ENCODE measurements at regions not wholly inside any gene's neighbourhood (a gene's known extent, or its start where the extent isn't known, plus 50 kb on each side); places are given as distances from the start of the nearest gene placed in this dataset.

DNA sequence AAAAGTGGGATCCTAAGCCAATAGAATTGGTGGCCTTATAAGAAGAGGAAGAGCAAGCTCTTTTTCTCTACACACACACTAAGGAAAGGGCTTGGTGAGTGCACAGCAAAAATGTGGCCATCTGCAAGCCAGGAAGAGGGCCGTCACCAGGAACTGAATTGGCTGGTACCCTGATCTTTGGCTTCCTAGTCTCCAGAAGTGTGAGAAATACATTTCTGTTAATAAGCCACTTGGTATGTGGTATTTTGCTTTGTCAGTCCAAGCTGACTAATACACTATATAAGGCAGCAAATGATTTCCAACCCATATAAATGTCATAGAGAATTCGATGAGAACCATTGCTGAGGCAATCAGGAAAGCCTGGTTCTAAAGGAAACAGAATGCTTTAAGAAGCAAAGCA is 816.3 kb upstream of the SEMA6D start:
- Histone ChIP-seq H3K27me3 (ENCODE audit: insufficient read depth, low read length) (no peaks in the 10 kb centered on the region), H3K4me3 (ENCODE audit: low read length in 2 of 2) (no peak overlapping the region), H3K27ac (ENCODE audit: low read depth, low read length) (no peak overlapping the region), H3K9me3 (ENCODE audit: control insufficient read depth in 1 of 2, low read length in 2 of 2) (no peaks in the 10 kb centered on the region), H3K4me1 (ENCODE audit: insufficient read depth, low read length) (no peaks in the 10 kb centered on the region), H3K36me3 (ENCODE audit: insufficient read depth, low read length) (no peaks in the 10 kb centered on the region)
- ChIA-PET POLR2A (ENCODE audit: partially characterized antibody) (no interaction called here), CTCF (ENCODE audit: partially characterized antibody) (no interaction called here)
- Mint-ChIP-seq H3K4me1 (no peaks in the 10 kb centered on the region), H3K36me3 (no peaks in the 10 kb centered on the region), H3K27ac (no peak overlapping the region), H3K27me3 (no peaks in the 10 kb centered on the region), H3K4me3 (no peak overlapping the region), H3K9me3 (peaks cover under 1 to 12% (median 6%) of the 10 kb centered on the region in 8 donors)
- DNase-seq, result no peak
- intact Hi-C loops (cut with micrococcal nuclease), result no loop called here

DNA sequence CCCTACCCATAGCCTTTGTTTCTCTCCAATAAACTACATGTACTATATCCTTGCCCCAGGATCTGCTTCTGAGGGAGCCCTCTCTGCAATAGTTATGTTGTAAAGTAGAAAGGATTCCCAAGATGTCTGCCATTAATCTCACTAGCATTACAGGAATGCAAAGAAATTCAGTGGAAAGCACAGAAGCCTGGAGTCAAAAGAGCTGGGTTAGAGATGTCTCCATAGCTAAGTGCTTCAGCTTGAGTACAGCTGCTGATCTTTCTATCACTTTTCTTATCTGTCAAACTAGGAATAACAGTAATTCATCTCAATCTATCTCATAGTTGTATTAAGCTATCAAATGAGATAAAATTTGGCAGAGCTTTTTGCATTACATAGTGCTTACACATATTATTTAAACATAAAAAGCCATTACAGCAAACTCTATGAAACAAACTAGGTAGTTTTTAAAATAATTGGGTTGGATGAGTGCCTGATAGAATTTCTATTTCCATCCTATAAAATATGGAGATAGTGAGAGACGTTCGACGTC is 799.5 kb upstream of the SEMA6D start:
- Mint-ChIP-seq H3K4me3 (no peak overlapping the region), H3K9me3 (peaks cover 0 to 23% (median 6%) of the 10 kb centered on the region in 8 donors), H3K27me3 (no peaks in the 10 kb centered on the region), H3K27ac (no peak overlapping the region), H3K36me3 (no peaks in the 10 kb centered on the region), H3K4me1 (no peaks in the 10 kb centered on the region)
- H3K9me3 ChIP-seq (ENCODE audit: control insufficient read depth in 1 of 2, low read length in 2 of 2), result no peaks in the 10 kb centered on the region
- no peak overlapping the region for H3K27ac ChIP-seq (ENCODE audit: low read depth, low read length)
- H3K4me3 ChIP-seq (ENCODE audit: low read length in 2 of 2), result no peak overlapping the region
- no peaks in the 10 kb centered on the region for H3K4me1 ChIP-seq (ENCODE audit: insufficient read depth, low read length)
- POLR2A ChIA-PET (ENCODE audit: partially characterized antibody), result no interaction called here
- H3K36me3 ChIP-seq (ENCODE audit: insufficient read depth, low read length), result no peaks in the 10 kb centered on the region
- CTCF ChIA-PET (ENCODE audit: partially characterized antibody), result no interaction called here
- no peaks in the 10 kb centered on the region for H3K27me3 ChIP-seq (ENCODE audit: insufficient read depth, low read length)
- DNase-seq, result no peak
- intact Hi-C loops (cut with micrococcal nuclease), result no loop called here

DNA sequence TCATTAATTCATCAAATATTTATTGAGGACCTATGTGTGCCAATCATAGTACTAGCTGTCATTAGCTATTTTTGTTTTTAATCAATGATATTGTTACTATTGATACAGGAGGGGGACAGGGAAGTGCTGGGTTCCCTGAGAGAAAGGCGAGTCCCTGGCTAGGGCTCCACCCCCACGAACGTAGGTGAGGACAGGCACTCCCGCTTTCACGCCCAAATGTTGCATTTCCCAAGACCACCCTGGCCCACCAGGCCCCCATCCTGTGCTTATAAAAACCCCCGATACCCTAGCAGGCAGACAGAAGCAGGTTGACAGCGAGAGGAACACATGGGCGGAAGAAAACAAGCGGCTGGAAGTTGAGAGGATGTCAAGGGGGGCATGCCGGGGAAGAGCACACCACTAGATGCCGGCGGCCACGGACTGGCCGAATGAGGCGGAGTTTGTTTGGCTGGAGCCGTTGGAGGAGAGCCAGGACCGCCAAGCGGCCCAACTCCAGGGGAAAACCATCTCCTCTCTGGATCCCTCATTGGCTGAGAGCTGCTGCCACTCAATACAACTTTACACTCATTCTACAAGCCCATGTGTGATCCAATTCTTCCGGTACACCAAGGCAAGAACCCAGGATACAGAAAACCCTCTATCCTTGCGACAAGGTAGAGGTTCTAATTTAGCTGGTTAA is 798.7 kb upstream of the SEMA6D start:
- Histone ChIP-seq H3K27ac (ENCODE audit: low read depth, low read length) (no peak overlapping the region), H3K9me3 (ENCODE audit: control insufficient read depth in 1 of 2, low read length in 2 of 2) (no peaks in the 10 kb centered on the region), H3K27me3 (ENCODE audit: insufficient read depth, low read length) (no peaks in the 10 kb centered on the region), H3K4me1 (ENCODE audit: insufficient read depth, low read length) (no peaks in the 10 kb centered on the region), H3K4me3 (ENCODE audit: low read length in 2 of 2) (no peak overlapping the region), H3K36me3 (ENCODE audit: insufficient read depth, low read length) (no peaks in the 10 kb centered on the region)
- intact Hi-C loops (cut with micrococcal nuclease), result no loop called here
- ChIA-PET POLR2A (ENCODE audit: partially characterized antibody) (no interaction called here), CTCF (ENCODE audit: partially characterized antibody) (no interaction called here)
- H3K4me1 Mint-ChIP-seq, result no peaks in the 10 kb centered on the region
- H3K4me3 Mint-ChIP-seq, result no peak overlapping the region
- H3K27me3 Mint-ChIP-seq, result no peaks in the 10 kb centered on the region
- H3K9me3 Mint-ChIP-seq, result peaks cover 0 to 28% (median 8%) of the 10 kb centered on the region in 8 donors
- no peak overlapping the region for H3K27ac Mint-ChIP-seq
- no peak for DNase-seq
- H3K36me3 Mint-ChIP-seq, result no peaks in the 10 kb centered on the region

DNA sequence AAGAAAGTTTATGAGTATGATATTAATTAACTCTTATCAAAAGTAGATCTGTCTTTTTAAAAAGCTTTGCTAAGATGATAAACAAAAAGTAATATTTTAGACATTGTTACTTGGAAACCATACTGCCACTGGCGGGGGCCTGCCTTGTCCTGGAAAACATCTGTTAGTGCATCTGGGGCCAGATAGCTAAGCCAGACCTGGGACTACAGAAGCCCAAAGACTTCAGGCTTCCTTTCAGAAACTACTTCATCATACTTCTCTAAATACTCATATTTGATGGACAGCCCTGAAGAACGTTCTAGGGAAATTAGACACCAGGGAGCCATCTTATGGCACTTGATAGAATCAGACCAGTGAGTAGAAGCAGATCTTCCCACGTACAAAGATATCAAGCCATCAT is 795.4 kb upstream of the SEMA6D start:
- no peaks in the 10 kb centered on the region for H3K9me3 ChIP-seq (ENCODE audit: control insufficient read depth in 1 of 2, low read length in 2 of 2)
- no peak for DNase-seq
- H3K27me3 Mint-ChIP-seq, result no peaks in the 10 kb centered on the region
- H3K27ac ChIP-seq (ENCODE audit: low read depth, low read length), result no peak overlapping the region
- H3K36me3 ChIP-seq (ENCODE audit: insufficient read depth, low read length), result no peaks in the 10 kb centered on the region
- H3K9me3 Mint-ChIP-seq, result peaks cover 0 to 30% (median 8%) of the 10 kb centered on the region in 8 donors
- H3K4me1 ChIP-seq (ENCODE audit: insufficient read depth, low read length), result no peaks in the 10 kb centered on the region
- H3K27ac Mint-ChIP-seq, result no peak overlapping the region
- H3K36me3 Mint-ChIP-seq, result no peaks in the 10 kb centered on the region
- H3K4me3 ChIP-seq (ENCODE audit: low read length in 2 of 2), result no peak overlapping the region
- intact Hi-C loops (cut with micrococcal nuclease), result no loop called here
- H3K27me3 ChIP-seq (ENCODE audit: insufficient read depth, low read length), result no peaks in the 10 kb centered on the region
- H3K4me3 Mint-ChIP-seq, result no peak overlapping the region
- POLR2A ChIA-PET (ENCODE audit: partially characterized antibody), result no interaction called here
- CTCF ChIA-PET (ENCODE audit: partially characterized antibody), result no interaction called here
- no peaks in the 10 kb centered on the region for H3K4me1 Mint-ChIP-seq

DNA sequence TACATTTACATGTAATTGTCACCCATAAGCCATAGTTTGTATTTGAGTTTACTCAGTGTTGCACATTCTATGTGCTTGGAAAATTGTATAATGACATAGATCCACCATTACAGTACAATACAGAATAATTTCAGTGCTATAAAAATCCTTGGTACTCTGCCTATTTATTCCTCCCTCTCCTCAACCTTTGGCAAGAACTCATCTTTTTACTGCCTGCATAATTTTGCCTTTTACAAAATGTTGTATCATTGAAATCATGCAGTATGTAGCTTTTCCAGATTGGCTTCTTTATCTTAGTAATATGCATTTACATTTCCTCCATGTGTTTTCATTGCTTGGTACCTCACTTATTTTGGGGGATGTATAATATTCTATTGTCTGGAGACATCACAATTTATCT is 786.9 kb upstream of the SEMA6D start:
- Histone ChIP-seq H3K27ac (ENCODE audit: low read depth, low read length) (no peak overlapping the region), H3K27me3 (ENCODE audit: insufficient read depth, low read length) (no peaks in the 10 kb centered on the region), H3K9me3 (ENCODE audit: control insufficient read depth in 1 of 2, low read length in 2 of 2) (no peaks in the 10 kb centered on the region), H3K36me3 (ENCODE audit: insufficient read depth, low read length) (no peaks in the 10 kb centered on the region), H3K4me1 (ENCODE audit: insufficient read depth, low read length) (no peaks in the 10 kb centered on the region), H3K4me3 (ENCODE audit: low read length in 2 of 2) (no peak overlapping the region)
- Mint-ChIP-seq H3K4me3 (no peak overlapping the region), H3K9me3 (peaks cover 2 to 9% (median 4%) of the 10 kb centered on the region in 8 donors), H3K27ac (no peak overlapping the region), H3K4me1 (no peaks in the 10 kb centered on the region), H3K27me3 (no peaks in the 10 kb centered on the region), H3K36me3 (no peaks in the 10 kb centered on the region)
- no peak for DNase-seq
- ChIA-PET CTCF (ENCODE audit: partially characterized antibody) (no interaction called here), POLR2A (ENCODE audit: partially characterized antibody) (no interaction called here)
- intact Hi-C loops (cut with micrococcal nuclease), result no loop called here

DNA sequence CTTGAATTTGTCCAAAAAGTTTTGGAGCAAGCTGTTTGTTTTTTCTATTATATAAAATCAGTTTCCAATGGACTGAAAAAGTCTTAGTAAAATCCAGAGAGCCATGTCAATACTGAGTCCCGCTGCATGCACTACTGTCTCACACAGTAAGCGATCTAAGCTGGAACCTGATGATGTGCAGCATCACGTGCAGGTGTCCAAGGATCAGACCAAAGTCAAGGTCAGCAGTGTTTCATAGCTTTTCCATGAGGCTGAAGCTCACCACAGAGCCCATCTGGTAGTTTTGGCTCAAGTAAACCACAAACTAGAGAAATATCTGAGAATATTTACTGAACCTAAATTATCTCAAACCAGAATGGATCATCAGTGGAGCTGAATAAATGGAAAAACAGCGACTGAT is 784.0 kb upstream of the SEMA6D start:
- Mint-ChIP-seq H3K27ac (no peak overlapping the region), H3K27me3 (no peaks in the 10 kb centered on the region), H3K4me1 (no peaks in the 10 kb centered on the region), H3K36me3 (no peaks in the 10 kb centered on the region), H3K9me3 (peaks cover 1 to 11% (median 4%) of the 10 kb centered on the region in 8 donors), H3K4me3 (no peak overlapping the region)
- no peak overlapping the region for H3K27ac ChIP-seq (ENCODE audit: low read depth, low read length)
- intact Hi-C loops (cut with micrococcal nuclease), result no loop called here
- no peak for DNase-seq
- H3K27me3 ChIP-seq (ENCODE audit: insufficient read depth, low read length), result no peaks in the 10 kb centered on the region
- no peaks in the 10 kb centered on the region for H3K9me3 ChIP-seq (ENCODE audit: control insufficient read depth in 1 of 2, low read length in 2 of 2)
- no peaks in the 10 kb centered on the region for H3K4me1 ChIP-seq (ENCODE audit: insufficient read depth, low read length)
- ChIA-PET POLR2A (ENCODE audit: partially characterized antibody) (no interaction called here), CTCF (ENCODE audit: partially characterized antibody) (no interaction called here)
- H3K4me3 ChIP-seq (ENCODE audit: low read length in 2 of 2), result no peak overlapping the region
- no peaks in the 10 kb centered on the region for H3K36me3 ChIP-seq (ENCODE audit: insufficient read depth, low read length)

DNA sequence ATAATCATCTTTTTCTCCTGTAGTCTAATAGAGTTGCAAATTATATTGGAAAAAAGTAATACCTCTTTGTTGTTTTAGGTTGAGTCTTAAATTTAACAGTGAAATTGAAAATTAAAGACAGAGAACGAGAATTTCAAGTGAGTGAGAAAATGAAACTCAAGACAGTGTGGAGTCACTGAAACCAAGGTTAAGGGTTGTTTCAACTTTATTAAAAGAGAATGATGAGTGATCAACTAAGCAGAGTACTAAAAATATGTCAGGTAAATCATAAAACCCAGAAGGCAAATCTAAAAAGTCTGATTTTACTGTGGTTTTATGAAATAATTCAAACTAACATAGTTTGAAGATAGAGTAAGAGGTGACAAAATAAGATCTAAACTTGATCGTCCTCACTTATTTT is 782.5 kb upstream of the SEMA6D start:
- ChIA-PET POLR2A (ENCODE audit: partially characterized antibody) (no interaction called here), CTCF (ENCODE audit: partially characterized antibody) (no interaction called here)
- Histone ChIP-seq H3K36me3 (ENCODE audit: insufficient read depth, low read length) (no peaks in the 10 kb centered on the region), H3K4me1 (ENCODE audit: insufficient read depth, low read length) (no peaks in the 10 kb centered on the region), H3K4me3 (ENCODE audit: low read length in 2 of 2) (no peak overlapping the region), H3K9me3 (ENCODE audit: control insufficient read depth in 1 of 2, low read length in 2 of 2) (no peaks in the 10 kb centered on the region), H3K27me3 (ENCODE audit: insufficient read depth, low read length) (no peaks in the 10 kb centered on the region), H3K27ac (ENCODE audit: low read depth, low read length) (no peak overlapping the region)
- Mint-ChIP-seq H3K27ac (no peak overlapping the region), H3K27me3 (no peaks in the 10 kb centered on the region), H3K4me3 (no peak overlapping the region), H3K4me1 (no peaks in the 10 kb centered on the region), H3K36me3 (no peaks in the 10 kb centered on the region), H3K9me3 (peaks cover 2 to 14% (median 7%) of the 10 kb centered on the region in 8 donors)
- intact Hi-C loops (cut with micrococcal nuclease), result no loop called here
- no peak for DNase-seq

DNA sequence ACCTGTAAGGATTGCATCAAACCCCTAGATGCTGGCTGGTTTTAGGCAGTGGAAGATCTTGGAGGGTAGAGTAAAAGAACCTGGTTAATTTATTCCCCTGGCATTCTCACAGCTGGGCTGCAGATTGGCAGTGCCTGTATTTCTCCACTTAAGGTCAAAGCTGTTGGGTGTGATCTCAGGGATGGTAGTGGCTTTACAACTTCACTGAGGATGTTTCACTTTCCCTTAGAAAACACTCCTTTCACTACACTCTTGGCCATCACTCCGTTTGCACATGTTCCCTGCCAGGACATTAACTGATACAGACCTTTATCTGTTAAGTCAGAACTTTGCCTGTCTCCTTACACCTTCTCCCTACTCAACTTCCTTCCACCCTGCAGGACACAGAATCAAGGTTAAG is 779.1 kb upstream of the SEMA6D start:
- H3K27me3 ChIP-seq (ENCODE audit: insufficient read depth, low read length), result no peaks in the 10 kb centered on the region
- ChIA-PET CTCF (ENCODE audit: partially characterized antibody) (no interaction called here), POLR2A (ENCODE audit: partially characterized antibody) (no interaction called here)
- no peaks in the 10 kb centered on the region for H3K9me3 ChIP-seq (ENCODE audit: control insufficient read depth in 1 of 2, low read length in 2 of 2)
- intact Hi-C loops (cut with micrococcal nuclease), result no loop called here
- H3K36me3 ChIP-seq (ENCODE audit: insufficient read depth, low read length), result no peaks in the 10 kb centered on the region
- Mint-ChIP-seq H3K4me3 (no peak overlapping the region), H3K4me1 (no peaks in the 10 kb centered on the region), H3K36me3 (no peaks in the 10 kb centered on the region), H3K27ac (no peak overlapping the region), H3K9me3 (peaks cover 0 to 13% (median 6%) of the 10 kb centered on the region in 8 donors), H3K27me3 (no peaks in the 10 kb centered on the region)
- no peaks in the 10 kb centered on the region for H3K4me1 ChIP-seq (ENCODE audit: insufficient read depth, low read length)
- H3K4me3 ChIP-seq (ENCODE audit: low read length in 2 of 2), result no peak overlapping the region
- H3K27ac ChIP-seq (ENCODE audit: low read depth, low read length), result no peak overlapping the region
- DNase-seq, result no peak
